ENCODE measurements at regions not wholly inside any gene's neighbourhood (a gene's known extent, or its start where the extent isn't known, plus 50 kb on each side); places are given as distances from the start of the nearest gene placed in this dataset.

DNA sequence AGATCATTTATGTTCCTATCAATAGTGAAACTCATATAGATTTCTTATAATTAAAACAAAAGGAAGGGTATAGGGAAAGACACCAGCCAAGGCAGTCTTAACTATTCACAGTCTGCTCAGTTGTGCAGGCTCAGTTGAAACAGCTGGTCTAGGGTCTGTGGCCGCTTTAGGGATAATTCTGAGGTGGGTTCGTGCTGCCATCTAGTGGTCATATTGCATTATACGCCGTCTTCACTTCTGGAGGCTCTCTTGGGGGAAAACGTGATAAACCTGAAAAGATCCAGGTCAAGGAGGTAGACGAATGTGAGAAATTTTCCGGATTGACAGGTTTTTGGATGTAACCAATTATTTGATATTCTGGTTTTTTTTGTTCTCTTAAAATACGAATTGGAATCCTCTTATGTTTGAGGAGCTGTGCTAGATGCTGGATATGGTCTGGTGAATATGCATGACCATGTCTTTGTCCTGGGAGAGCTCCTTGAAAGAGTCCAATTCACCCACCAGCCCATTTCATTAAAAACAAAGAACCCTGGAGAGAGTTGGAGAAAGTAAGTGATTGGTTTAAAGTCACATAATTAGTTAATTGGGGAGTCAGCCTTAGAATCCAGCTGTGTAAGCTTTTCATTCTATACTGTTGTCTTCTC lies 492.4 kb downstream of the PLCL1 start:
- no peak overlapping the region for H3K4me3 ChIP-seq
- TF ChIP-seq, protein P1, sequence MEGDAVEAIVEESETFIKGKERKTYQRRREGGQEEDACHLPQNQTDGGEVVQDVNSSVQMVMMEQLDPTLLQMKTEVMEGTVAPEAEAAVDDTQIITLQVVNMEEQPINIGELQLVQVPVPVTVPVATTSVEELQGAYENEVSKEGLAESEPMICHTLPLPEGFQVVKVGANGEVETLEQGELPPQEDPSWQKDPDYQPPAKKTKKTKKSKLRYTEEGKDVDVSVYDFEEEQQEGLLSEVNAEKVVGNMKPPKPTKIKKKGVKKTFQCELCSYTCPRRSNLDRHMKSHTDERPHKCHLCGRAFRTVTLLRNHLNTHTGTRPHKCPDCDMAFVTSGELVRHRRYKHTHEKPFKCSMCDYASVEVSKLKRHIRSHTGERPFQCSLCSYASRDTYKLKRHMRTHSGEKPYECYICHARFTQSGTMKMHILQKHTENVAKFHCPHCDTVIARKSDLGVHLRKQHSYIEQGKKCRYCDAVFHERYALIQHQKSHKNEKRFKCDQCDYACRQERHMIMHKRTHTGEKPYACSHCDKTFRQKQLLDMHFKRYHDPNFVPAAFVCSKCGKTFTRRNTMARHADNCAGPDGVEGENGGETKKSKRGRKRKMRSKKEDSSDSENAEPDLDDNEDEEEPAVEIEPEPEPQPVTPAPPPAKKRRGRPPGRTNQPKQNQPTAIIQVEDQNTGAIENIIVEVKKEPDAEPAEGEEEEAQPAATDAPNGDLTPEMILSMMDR (IDR thresholded peaks at IDR 0.05), result peak; percentile 75 to 87 (median 84)
- TF ChIP-seq EP300 (IDR thresholded peaks at IDR 0.05) (no peak), POLR2A (IDR thresholded peaks at IDR 0.05; ENCODE audit: low read depth) (no peak)
- no peaks in the 10 kb centered on the region for H3K36me3 ChIP-seq
- H3K9me3 ChIP-seq, result no peaks in the 10 kb centered on the region
- peaks cover 0 to 8% (median 3%) of the 10 kb centered on the region in 4 donors for H3K4me1 ChIP-seq
- intact Hi-C loops (cut with DNase I), result loop anchor here (2.0 to 10.0 kb wide), 3 partner anchors 164 to 494 kb away; no protein-coding TSS in a partner anchor
- no peak overlapping the region for H3K27ac ChIP-seq (replicated peaks in 1 of 4)
- DNase-seq (ENCODE audit: extremely low spot score), result no peak
- WGBS, result 0% methylated on average over 8 of the region's 8 CpGs
- no peaks in the 10 kb centered on the region for H3K27me3 ChIP-seq

DNA sequence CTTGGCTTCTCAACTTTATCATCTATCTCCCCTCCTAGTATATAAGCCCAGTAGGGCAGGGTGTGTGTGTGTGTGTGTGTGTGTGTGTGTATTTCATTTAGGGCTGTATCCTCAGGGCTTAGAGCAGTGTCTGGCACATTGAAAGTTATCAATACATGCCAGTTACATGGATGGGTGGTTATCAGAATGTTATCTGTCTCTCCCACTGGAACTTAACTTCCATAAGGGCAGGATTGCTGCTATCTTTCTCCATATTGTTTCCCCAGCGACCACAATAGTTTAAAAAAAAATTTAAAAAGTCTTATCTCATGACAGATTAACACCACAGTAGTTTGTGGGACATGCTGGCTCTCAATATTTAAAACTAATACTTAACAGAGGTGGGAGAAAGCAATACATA lies 488.9 kb downstream of the PLCL1 start:
- Histone ChIP-seq H3K36me3 (no peaks in the 10 kb centered on the region), H3K27ac (replicated peaks in 1 of 4) (no peak overlapping the region), H3K4me1 (peaks cover 0 to 8% (median 3%) of the 10 kb centered on the region in 4 donors), H3K4me3 (no peak overlapping the region), H3K27me3 (no peaks in the 10 kb centered on the region), H3K9me3 (no peaks in the 10 kb centered on the region)
- 78% methylated on average over 1 of the region's 1 CpG for WGBS
- TF ChIP-seq POLR2AphosphoS5 (IDR thresholded peaks at IDR 0.05), result no peak
- TF ChIP-seq POLR2A (IDR thresholded peaks at IDR 0.05; ENCODE audit: low read depth), result no peak
- TF ChIP-seq EP300 (IDR thresholded peaks at IDR 0.05), result no peak
- TF ChIP-seq, protein P1 (IDR thresholded peaks at IDR 0.05), result no peak
- intact Hi-C loops (cut with DNase I), result loop anchor here (10.0 kb wide), 1 partner anchor 238 kb away; no protein-coding TSS in a partner anchor
- no peak for DNase-seq (ENCODE audit: extremely low spot score)

DNA sequence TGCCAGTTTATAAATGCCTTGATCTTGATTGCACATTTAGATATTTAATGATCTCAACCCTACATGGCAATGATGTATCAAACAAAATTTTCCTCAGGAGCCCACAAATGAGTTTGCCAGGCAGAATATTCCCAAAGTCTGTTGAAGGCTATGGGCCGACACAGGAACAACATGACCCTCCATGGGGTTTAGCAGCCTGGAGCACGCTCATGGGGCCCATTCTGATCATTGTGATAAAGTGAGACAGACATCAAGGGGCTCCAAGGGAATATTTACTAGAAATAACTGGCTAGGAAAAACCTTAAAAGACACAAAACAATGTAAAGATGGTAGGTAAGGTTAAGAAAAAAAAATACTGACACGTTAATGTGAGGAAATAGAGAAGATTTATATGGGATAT lies 485.4 kb downstream of the PLCL1 start:
- WGBS, result 92% methylated on average over 3 of the region's 3 CpGs
- no peak overlapping the region for H3K4me3 ChIP-seq
- no peaks in the 10 kb centered on the region for H3K9me3 ChIP-seq
- no peaks in the 10 kb centered on the region for H3K4me1 ChIP-seq
- no peak overlapping the region for H3K27ac ChIP-seq (replicated peaks in 1 of 4)
- DNase-seq (ENCODE audit: extremely low spot score), result peak; percentile 72
- no peak for TF ChIP-seq POLR2A (IDR thresholded peaks at IDR 0.05; ENCODE audit: low read depth)
- TF ChIP-seq POLR2AphosphoS5 (IDR thresholded peaks at IDR 0.05), result no peak
- TF ChIP-seq EP300 (IDR thresholded peaks at IDR 0.05), result no peak
- TF ChIP-seq, protein P1 (IDR thresholded peaks at IDR 0.05), result no peak
- H3K36me3 ChIP-seq, result no peaks in the 10 kb centered on the region
- intact Hi-C loops (cut with DNase I), result loop anchor here (10.0 kb wide), 1 partner anchor 235 kb away; no protein-coding TSS in a partner anchor
- H3K27me3 ChIP-seq, result no peaks in the 10 kb centered on the region

DNA sequence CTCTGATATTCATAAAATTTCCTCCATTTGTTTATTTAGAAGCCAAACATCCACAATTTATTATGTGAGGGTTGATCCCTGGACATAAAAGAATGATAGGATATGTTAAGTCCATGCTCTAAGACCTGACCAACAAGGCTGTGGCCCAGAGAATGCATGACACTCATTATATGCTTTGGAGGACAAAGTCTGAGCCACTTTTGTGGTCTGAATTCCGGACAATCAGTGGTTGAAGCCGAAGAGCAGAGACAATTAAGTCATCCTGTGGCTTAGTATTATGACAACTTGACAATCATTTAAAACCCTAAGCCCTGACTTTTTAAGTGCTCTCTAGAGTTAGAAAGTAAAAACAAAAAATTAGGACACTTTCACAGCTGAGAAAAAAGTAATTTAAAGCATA lies 483.3 kb downstream of the PLCL1 start:
- Histone ChIP-seq H3K4me1 (no peaks in the 10 kb centered on the region), H3K4me3 (no peak overlapping the region), H3K9me3 (no peaks in the 10 kb centered on the region), H3K36me3 (no peaks in the 10 kb centered on the region), H3K27ac (replicated peaks in 1 of 4) (no peak overlapping the region), H3K27me3 (no peaks in the 10 kb centered on the region)
- WGBS, result 67% methylated on average over 2 of the region's 2 CpGs
- DNase-seq (ENCODE audit: extremely low spot score), result no peak
- intact Hi-C loops (cut with DNase I), result no loop called here
- no peak for TF ChIP-seq POLR2AphosphoS5 (IDR thresholded peaks at IDR 0.05)
- no peak for TF ChIP-seq POLR2A (IDR thresholded peaks at IDR 0.05; ENCODE audit: low read depth)
- TF ChIP-seq, protein P1 (IDR thresholded peaks at IDR 0.05), result no peak
- TF ChIP-seq EP300 (IDR thresholded peaks at IDR 0.05), result no peak

DNA sequence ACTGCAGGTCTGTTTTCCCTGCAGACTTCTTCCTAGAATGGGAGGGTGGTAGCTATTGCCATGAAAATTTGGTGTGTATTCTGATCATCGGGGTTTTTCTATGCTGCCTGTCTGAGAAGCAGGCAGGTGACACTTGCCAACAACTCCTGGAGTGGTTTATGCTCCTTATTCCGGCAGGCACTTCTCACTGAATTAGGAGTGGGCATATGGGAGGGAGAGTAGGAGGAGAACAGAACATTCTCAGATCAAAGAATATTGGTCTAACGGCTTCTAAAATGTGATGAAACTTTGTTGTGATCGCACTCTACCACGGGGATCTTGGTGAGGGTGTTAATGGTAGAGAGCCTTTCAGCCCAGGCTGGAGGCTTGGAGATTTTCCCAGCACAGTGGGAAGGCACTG lies 480.8 kb downstream of the PLCL1 start:
- H3K4me1 ChIP-seq, result peaks cover 0 to 18% (median 5%) of the 10 kb centered on the region in 4 donors
- WGBS, result 74% methylated on average over 5 of the region's 5 CpGs
- H3K9me3 ChIP-seq, result no peaks in the 10 kb centered on the region
- no peak for DNase-seq (ENCODE audit: extremely low spot score)
- H3K27me3 ChIP-seq, result no peaks in the 10 kb centered on the region
- intact Hi-C loops (cut with DNase I), result no loop called here
- H3K4me3 ChIP-seq, result no peak overlapping the region
- TF ChIP-seq EP300 (IDR thresholded peaks at IDR 0.05), result no peak
- TF ChIP-seq, protein P1 (IDR thresholded peaks at IDR 0.05), result no peak
- no peak for TF ChIP-seq POLR2A (IDR thresholded peaks at IDR 0.05; ENCODE audit: low read depth)
- TF ChIP-seq POLR2AphosphoS5 (IDR thresholded peaks at IDR 0.05), result no peak
- no peak overlapping the region for H3K27ac ChIP-seq (replicated peaks in 1 of 4)
- no peaks in the 10 kb centered on the region for H3K36me3 ChIP-seq

Measured in esophagus muscularis mucosa (tissue), 4 donors.